GM19467 (cell line): ENCODE measurements at regions not wholly inside any gene's neighbourhood (a gene's known extent, or its start where the extent isn't known, plus 50 kb on each side); places are given as distances from the start of the nearest gene placed in this dataset.

ENCODE experiments used
- ATAC-seq: cut with Tn5 transposase; IDR thresholded peaks from one replicate; pipeline ENCODE4 v1.9.1; 2021; ENCODE audit warnings: mild to moderate bottlenecking, moderate library complexity; ENCODE audit not compliant: unreplicated experiment

DNA sequence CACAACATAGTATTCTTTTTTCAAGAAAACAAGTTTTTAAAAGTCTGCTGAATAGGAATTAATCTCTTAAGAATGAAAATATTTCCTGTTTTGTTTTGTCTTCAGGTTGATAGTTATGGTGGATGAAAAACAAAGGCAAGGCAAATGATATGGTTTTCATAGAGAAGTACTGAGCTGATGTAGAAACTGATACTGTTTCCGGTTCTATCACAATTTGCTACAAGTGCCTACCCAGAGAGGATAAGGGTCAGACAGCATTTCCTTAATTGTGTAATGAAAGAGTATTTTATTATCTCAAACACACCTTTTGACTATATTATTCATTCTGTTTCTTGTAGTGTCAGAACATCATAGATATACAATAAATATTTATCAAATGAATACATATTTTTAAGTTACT lies 836.3 kb downstream of the SQOR start:
- no peak for ATAC-seq

DNA sequence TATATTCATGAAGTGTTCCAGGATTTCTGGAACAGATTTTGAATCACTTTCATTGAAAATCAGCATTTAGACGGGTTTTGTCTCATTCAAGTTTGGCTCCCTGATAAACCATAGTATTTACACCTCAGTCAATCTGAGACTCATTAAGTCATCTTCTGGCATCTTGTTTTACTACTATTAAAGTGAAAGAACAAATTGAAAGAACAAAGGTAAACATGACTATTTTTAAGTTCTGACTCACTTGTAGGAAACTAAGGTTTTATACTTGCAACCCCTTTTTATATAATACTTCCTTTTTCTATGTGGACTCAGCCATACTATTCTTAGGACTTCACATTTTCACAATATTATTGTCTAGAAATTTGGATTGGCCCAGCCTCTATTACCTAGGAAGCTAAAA lies 854.4 kb downstream of the SQOR start:
- ATAC-seq = no peak

- no peak for ATAC-seq
Measured at GRCh38 chr15:46496491-46497115, 861.8 kb downstream of the SQOR start.

- ATAC-seq = no peak
Measured at GRCh38 chr15:46502667-46503066, 867.8 kb downstream of the SQOR start.

- ATAC-seq = no peak
Measured at GRCh38 chr15:46518381-46518780, 883.6 kb downstream of the SQOR start.

DNA sequence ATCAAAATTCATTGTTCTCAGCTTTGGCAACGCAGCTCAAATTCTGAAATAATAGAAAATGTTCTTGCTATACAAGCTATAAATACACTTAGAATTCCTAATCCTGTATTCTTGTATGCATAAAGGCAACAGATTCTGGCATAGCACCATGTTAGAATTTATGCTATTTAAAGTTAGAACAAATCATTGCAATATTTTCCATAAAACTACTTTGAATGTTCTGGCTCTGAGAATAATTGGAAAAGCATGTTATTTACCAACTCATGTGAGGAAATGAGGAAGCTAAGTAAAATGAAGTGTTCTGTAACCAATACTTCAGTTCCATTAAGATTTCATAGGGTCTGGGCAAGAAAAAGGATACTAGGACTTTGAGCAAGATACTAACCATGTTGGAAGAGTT lies 888.9 kb downstream of the SQOR start:
- no peak for ATAC-seq

DNA sequence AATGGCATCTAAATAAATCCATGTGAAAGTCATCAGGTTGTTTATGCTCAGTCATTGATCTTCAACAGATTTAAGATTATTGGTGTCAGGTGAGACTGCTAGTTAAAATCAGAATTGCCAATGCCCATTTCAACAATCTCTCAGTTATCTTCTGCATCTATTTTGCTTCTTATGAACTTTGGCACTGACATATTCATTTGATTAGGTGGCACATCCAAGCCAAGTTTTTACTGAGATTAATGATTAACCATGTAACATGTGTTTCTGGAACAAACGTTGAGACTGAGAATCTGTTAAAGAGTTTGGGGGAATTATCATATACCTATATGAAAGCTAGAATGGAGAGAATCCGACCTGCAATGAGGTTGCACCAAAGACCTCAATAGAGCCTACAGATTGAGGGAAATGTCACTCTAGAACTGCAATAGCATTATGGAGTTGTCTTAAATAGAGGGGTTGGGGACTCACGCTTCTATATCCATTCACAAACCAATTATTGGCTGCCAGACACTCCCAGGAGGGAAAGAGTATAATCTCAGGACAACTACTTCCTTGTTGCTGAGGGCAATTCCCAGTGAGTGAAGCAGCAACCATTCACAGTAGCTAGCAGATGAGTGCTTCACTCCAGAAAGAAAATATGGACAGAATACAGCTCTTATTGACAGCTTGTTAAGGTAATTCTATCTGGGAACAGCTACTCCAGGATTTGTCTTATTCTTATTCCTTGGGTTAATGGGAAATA lies 891.3 kb downstream of the SQOR start:
- ATAC-seq = no peak

GRCh38 chr15:46526726-46527110 lies 891.9 kb downstream of the SQOR start:
- ATAC-seq = no peak

- no peak for ATAC-seq
Measured at GRCh38 chr15:46543626-46544025, 908.8 kb downstream of the SQOR start.

DNA sequence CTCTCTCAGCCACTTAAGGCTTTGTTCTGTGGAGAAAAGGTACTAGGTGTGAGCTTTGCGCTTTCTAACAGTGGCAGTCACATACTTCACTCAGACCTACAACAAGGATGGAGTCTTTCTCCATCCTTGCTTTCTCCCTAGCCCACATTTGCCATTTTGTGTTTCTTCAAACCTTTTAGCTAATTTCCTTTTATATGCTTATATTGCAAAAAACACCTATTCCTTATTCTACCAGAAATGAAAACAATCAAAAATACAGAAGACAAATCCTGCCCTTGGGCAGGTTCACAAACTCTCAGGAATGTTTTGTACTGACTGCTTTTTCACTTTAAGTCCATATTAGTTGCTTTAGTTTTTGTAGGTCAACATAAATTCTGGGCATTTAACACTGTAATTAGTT lies 914.2 kb downstream of the SQOR start:
- no peak for ATAC-seq

GRCh38 chr15:46552316-46552715 lies 917.5 kb downstream of the SQOR start:
- ATAC-seq = no peak

GRCh38 chr15:46555547-46555946 lies 920.7 kb downstream of the SQOR start:
- no peak for ATAC-seq

DNA sequence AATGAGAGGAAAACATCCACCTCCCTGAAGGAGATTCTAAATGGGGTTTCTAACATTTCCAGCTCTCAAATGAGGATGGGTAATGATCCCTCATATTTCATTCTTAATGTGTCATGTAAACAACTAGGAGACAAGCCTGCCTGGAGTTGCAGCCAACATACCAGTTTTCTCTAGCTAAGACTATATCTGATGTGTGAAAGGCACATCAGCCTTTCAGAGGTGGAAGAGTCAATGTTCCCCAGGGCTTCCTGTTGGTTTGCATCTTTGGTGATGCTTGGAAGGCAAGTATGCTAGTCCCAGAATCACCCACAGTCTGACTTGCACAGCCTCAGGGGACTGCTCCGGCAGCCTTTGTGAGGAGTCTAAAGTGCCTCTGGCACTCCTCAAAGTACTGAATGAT lies 921.2 kb downstream of the SQOR start:
- no peak for ATAC-seq

GRCh38 chr15:46556559-46557379 lies 921.9 kb downstream of the SQOR start:
- no peak for ATAC-seq

DNA sequence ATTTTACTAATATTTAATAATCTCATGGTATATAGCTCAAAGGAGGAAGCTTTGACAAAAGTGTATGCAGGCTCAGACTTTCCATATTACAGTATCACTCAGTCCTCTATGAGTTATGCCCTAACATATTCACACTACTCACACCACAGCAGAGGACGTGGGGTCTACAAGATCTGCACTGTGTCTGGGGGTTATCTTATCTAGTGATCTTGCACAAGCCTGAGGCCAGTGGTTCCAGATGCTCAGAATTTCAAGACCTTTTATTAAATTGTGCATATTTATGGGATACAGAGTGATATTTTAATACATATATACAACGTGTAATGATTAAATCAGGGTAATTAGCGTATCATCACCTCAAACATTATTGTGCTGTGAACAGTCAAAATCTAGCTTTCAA lies 933.1 kb downstream of the SQOR start:
- no peak for ATAC-seq

DNA sequence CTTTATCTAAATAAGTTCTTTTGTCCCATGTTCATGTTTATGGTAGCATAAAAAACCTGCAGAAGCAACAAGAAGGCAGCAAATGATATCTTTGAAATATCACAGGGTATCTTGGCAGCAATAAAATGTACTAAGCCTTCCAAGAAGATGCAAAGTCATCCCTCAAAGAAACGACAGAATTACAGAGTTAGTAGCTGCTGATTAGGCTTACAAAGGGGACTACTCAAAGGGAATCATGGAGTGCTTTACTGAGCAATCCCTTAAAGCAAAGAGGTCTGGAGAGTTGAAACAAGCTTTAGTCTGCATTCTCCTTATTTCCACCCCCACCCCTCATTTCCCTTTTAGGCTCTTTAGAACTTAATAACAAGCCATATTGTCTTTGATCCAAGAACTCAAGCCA lies 935.0 kb downstream of the SQOR start:
- ATAC-seq = no peak

- no peak for ATAC-seq
Measured at GRCh38 chr15:46576646-46577395, 942.0 kb downstream of the SQOR start.

GRCh38 chr15:46577767-46578166 lies 942.9 kb downstream of the SQOR start:
- ATAC-seq = no peak

GRCh38 chr15:46580487-46580886 lies 945.7 kb downstream of the SQOR start:
- no peak for ATAC-seq

DNA sequence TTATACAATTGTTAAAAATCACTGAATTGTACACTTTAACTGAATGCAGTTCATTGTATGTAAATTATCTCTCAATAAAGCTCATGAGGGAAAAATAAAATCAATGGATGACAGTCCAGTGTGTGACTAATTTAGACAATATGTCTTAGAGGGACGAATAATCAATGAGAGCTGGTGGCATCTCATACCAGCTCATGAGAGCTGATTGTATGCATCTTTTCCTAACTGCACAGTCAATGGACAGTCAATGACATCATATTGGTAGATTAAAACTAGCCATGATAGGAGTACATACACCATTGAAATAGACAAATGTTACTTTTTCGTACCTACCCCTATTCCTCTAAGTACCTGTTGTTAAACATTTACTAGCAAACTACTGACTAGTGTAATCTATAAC lies 946.1 kb downstream of the SQOR start:
- ATAC-seq = no peak

GRCh38 chr15:46589088-46589487 lies 954.3 kb downstream of the SQOR start:
- no peak for ATAC-seq
